ENCODE measurements at regions not wholly inside any gene's neighbourhood (a gene's known extent, or its start where the extent isn't known, plus 50 kb on each side); places are given as distances from the start of the nearest gene placed in this dataset.

GRCh38 chr17:34068571-34068970 is 186.5 kb upstream of the CCL2 start:
- in situ Hi-C loops (cut with MboI; ENCODE audit: low sequenced_read_pairs) (no loop called here), dilution Hi-C loops (cut with HindIII; ENCODE audit: low sequenced_read_pairs, unreplicated experiment) (no loop called here), intact Hi-C loops (cut with micrococcal nuclease) (no loop called here)
- Histone ChIP-seq H3K56ac (ENCODE audit: extremely low read depth, insufficient read depth, low read length) (no peak overlapping the region), H4K5ac (ENCODE audit: low read depth, low read length) (no peak overlapping the region), H4K91ac (ENCODE audit: insufficient read depth, low read depth, low read length) (no peak overlapping the region), H3K9ac (ENCODE audit: low read depth, low read length) (no peak overlapping the region), H3K9me1 (ENCODE audit: insufficient read depth, low read length) (no peaks in the 10 kb centered on the region), H2BK20ac (ENCODE audit: low read depth, low read length) (no peak overlapping the region), H3K79me1 (ENCODE audit: low read depth in 1 of 2, low read length in 2 of 2) (no peaks in the 10 kb centered on the region), H2BK15ac (ENCODE audit: low read depth, low read length) (no peak overlapping the region), H3K9me3 (ENCODE audit: control insufficient read depth, insufficient read depth, low read length) (peaks cover 4% of the 10 kb centered on the region; the same call in 1 of the 2 replicates), H3K4ac (ENCODE audit: low read depth, low read length) (no peak overlapping the region), H3K4me2 (ENCODE audit: low read depth, low read length) (no peak overlapping the region), H3K4me1 (ENCODE audit: control insufficient read depth, insufficient read depth, low read length) (no peaks in the 10 kb centered on the region), H3K14ac (replicated peaks; ENCODE audit: low read depth, low read length) (no peak overlapping the region), H2BK5ac (ENCODE audit: low read depth, low read length, poor library complexity, severe bottlenecking) (no peak overlapping the region), H3K27ac (ENCODE audit: insufficient read depth, low read length) (no peak overlapping the region), H3K23ac (ENCODE audit: low read depth, low read length) (no peak overlapping the region), H2AK9ac (replicated peaks; ENCODE audit: low read depth, low read length, poor library complexity) (no peak overlapping the region), H2AFZ (replicated peaks; ENCODE audit: low read length, poor library complexity) (no peak overlapping the region), H4K8ac (ENCODE audit: low read depth in 2 of 2, low read length in 2 of 2) (no peak overlapping the region), H3K27me3 (ENCODE audit: control insufficient read depth, insufficient read depth, low read length) (no peaks in the 10 kb centered on the region), H4K20me1 (ENCODE audit: insufficient read depth, low read length) (no peaks in the 10 kb centered on the region), H2BK120ac (ENCODE audit: low read depth, low read length) (no peak overlapping the region), H3K36me3 (ENCODE audit: control insufficient read depth, insufficient read depth, low read length) (no peaks in the 10 kb centered on the region), H3K18ac (ENCODE audit: low read depth, low read length) (no peak overlapping the region), H2AK5ac (ENCODE audit: low read depth, low read length) (no peak overlapping the region), H3K4me3 (ENCODE audit: insufficient read depth, low read depth, low read length) (no peak overlapping the region)
- no peak for TF ChIP-seq ELK1 (IDR thresholded peaks at IDR 0.05; ENCODE audit: borderline replicate concordance, low read depth, low read length)
- no peak for TF ChIP-seq USF2 (IDR thresholded peaks at IDR 0.05; ENCODE audit: low read depth, low read length)
- no peak for TF ChIP-seq SMC3 (IDR thresholded peaks at IDR 0.05; ENCODE audit: low read depth, low read length)
- DNase-seq = no peak
- no CpG with 5 or more reads among the region's 1 CpG for WGBS, 2 experiments (ENCODE audit: extremely low coverage in 2 of 2, insufficient read length in 1 of 2)
- no peak for ATAC-seq (ENCODE audit: low read depth)
- ChIA-PET CTCF (no interaction called here), POLR2A (ENCODE audit: unreplicated experiment) (no interaction called here)
- BruUV-seq (replicated peaks) = no TSS peak

All from IMR-90 (cell line).